HepG2 (cell line): ENCODE measurements at regions not wholly inside any gene's neighbourhood (a gene's known extent, or its start where the extent isn't known, plus 50 kb on each side); places are given as distances from the start of the nearest gene placed in this dataset.

Experiments
- CBX5 ChIP-seq: sonication (generic); formaldehyde crosslinking; IDR thresholded peaks from 2 replicates; pipeline ENCODE4 v1.4.0; 2020; ENCODE audit warnings: missing genetic modification reagents, borderline replicate concordance
- DNMT3B ChIP-seq: conservative IDR thresholded peaks from 2 replicates; pipeline ENCODE4 v1.6.1; 2016; ENCODE audit warnings: missing biosample characterization, control low read depth
- ETV5 ChIP-seq: IDR thresholded peaks from 2 replicates; pipeline ENCODE4 v1.6.1; 2018; ENCODE audit warnings: missing biosample characterization, missing genetic modification reagents, inconsistent platforms, borderline replicate concordance
- KLF16 ChIP-seq, 2 experiments: sonication (generic) in 1 of 2; formaldehyde crosslinking in 1 of 2; IDR thresholded peaks; 2 replicates each; pipeline versions ENCODE4 v1.6.1 to v1.8.0; 2016 to 2023; ENCODE audit warnings: missing genetic modification reagents in 2 of 2, missing compliant biosample characterization in 1 of 2
- MAFF ChIP-seq: IDR thresholded peaks from 2 replicates; pipeline ENCODE4 v1.6.1; 2011; ENCODE audit warnings: low read depth, low read length, improper control_type of control experiment
- MXI1 ChIP-seq: IDR thresholded peaks from 3 replicates; pipeline ENCODE4 v1.6.1; 2012; ENCODE audit warnings: low read depth, low read length, inconsistent platforms, borderline replicate concordance
- NR1H2 ChIP-seq: sonication (generic); formaldehyde crosslinking; IDR thresholded peaks from 2 replicates; pipeline ENCODE4 v1.8.1; 2022; ENCODE audit warnings: low read depth, missing genetic modification reagents, borderline replicate concordance
- RXRB ChIP-seq: IDR thresholded peaks from 2 replicates; pipeline ENCODE4 v1.6.1; 2016; ENCODE audit warnings: borderline replicate concordance, missing genetic modification reagents, missing compliant biosample characterization
- SKI ChIP-seq: fragments of 450-650 bp; IDR thresholded peaks from one replicate; pipeline ENCODE4 v1.6.1; 2018; ENCODE audit warnings: mild to moderate bottlenecking; ENCODE audit not compliant: partially characterized antibody
- SSRP1 ChIP-seq: IDR thresholded peaks from 2 replicates; pipeline ENCODE4 v1.6.1; 2016; ENCODE audit warnings: control low read depth
- U2AF1 ChIP-seq: fragments of 200-400 bp; formaldehyde crosslinking; optimal IDR thresholded peaks from 2 replicates; pipeline ENCODE3; 2017; ENCODE audit warnings: mild to moderate bottlenecking, low read depth, low read length
- ZEB1 ChIP-seq: IDR thresholded peaks from 2 replicates; pipeline ENCODE4 v1.6.1; 2012; ENCODE audit warnings: mild to moderate bottlenecking, low read depth, inconsistent platforms; ENCODE audit not compliant: insufficient replicate concordance
- ZFYVE20 ChIP-seq: sonication (generic); formaldehyde crosslinking; IDR thresholded peaks from 2 replicates; pipeline ENCODE4 v1.8.0; 2023; ENCODE audit warnings: low read depth, mild to moderate bottlenecking, moderate library complexity, missing genetic modification reagents, borderline replicate concordance
- ZNF251 ChIP-seq: sonication (generic); formaldehyde crosslinking; IDR thresholded peaks from 2 replicates; pipeline ENCODE4 v1.9.0; 2021; ENCODE audit warnings: mild to moderate bottlenecking, missing genetic modification reagents
- ZNF577 ChIP-seq: sonication (generic); formaldehyde crosslinking; IDR thresholded peaks from 2 replicates; pipeline ENCODE4 v1.4.0; 2020; ENCODE audit warnings: mild to moderate bottlenecking, low read depth, missing genetic modification reagents, borderline replicate concordance
- ZSCAN21 ChIP-seq: sonication (generic); formaldehyde crosslinking; IDR thresholded peaks from 2 replicates; pipeline ENCODE4 v1.8.0; 2022; ENCODE audit warnings: mild to moderate bottlenecking, missing genetic modification reagents, moderate library complexity, borderline replicate concordance
- TF ChIP-seq, protein P1 (sequence below): sonication (generic); formaldehyde crosslinking; IDR thresholded peaks from 2 replicates; pipeline ENCODE4 v1.4.0; 2020; ENCODE audit warnings: missing genetic modification reagents
- TF ChIP-seq, protein P2 (sequence below): IDR thresholded peaks from 2 replicates; pipeline ENCODE4 v1.6.1; 2016; ENCODE audit warnings: mild to moderate bottlenecking
- TF ChIP-seq, protein P3 (sequence below): sonication (generic); formaldehyde crosslinking; IDR thresholded peaks from 2 replicates; pipeline ENCODE4 v1.4.0; 2020; ENCODE audit warnings: missing genetic modification reagents

DNA sequence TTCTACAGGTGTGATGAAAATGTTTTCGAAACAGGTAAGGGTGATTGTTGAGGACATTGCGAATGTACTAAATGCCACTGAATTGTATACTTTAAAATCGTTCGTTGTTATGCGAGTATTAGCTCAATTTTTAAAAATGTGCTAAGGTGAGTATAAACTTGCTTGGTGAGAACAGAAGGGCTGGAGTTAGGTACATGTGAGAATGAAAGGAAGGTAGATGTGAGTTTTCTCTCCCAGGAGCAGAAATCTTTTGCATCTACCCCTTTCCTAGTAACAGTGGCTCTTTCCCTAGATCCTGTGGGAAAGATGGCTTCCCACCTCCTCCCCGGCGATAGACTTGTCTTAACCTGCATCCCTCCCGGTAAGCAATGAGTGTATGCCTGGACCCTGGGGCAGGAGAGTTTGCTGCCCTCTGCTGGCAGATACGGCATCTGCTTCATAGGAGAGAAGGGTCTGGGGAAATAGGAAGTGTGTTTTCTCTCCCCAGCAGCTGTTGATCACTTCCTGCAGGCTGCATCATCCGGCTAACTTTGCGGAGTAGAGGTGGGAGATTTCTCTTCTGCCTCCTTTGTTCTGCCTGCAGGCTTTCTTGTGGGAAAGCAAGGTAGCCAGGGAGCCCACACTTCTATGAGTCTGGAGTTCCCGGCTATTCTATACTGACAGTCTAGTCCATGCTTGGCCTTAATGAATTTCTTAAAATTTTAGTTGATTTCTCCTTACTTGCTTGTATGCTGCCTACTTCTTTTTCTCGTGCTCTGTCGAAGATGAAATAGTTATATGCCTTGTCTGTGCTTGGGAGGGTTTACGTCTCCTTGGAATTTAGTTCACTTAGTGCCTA, 373.3 kb upstream of the SEMA6A start (continued):
- TF ChIP-seq, protein P1, sequence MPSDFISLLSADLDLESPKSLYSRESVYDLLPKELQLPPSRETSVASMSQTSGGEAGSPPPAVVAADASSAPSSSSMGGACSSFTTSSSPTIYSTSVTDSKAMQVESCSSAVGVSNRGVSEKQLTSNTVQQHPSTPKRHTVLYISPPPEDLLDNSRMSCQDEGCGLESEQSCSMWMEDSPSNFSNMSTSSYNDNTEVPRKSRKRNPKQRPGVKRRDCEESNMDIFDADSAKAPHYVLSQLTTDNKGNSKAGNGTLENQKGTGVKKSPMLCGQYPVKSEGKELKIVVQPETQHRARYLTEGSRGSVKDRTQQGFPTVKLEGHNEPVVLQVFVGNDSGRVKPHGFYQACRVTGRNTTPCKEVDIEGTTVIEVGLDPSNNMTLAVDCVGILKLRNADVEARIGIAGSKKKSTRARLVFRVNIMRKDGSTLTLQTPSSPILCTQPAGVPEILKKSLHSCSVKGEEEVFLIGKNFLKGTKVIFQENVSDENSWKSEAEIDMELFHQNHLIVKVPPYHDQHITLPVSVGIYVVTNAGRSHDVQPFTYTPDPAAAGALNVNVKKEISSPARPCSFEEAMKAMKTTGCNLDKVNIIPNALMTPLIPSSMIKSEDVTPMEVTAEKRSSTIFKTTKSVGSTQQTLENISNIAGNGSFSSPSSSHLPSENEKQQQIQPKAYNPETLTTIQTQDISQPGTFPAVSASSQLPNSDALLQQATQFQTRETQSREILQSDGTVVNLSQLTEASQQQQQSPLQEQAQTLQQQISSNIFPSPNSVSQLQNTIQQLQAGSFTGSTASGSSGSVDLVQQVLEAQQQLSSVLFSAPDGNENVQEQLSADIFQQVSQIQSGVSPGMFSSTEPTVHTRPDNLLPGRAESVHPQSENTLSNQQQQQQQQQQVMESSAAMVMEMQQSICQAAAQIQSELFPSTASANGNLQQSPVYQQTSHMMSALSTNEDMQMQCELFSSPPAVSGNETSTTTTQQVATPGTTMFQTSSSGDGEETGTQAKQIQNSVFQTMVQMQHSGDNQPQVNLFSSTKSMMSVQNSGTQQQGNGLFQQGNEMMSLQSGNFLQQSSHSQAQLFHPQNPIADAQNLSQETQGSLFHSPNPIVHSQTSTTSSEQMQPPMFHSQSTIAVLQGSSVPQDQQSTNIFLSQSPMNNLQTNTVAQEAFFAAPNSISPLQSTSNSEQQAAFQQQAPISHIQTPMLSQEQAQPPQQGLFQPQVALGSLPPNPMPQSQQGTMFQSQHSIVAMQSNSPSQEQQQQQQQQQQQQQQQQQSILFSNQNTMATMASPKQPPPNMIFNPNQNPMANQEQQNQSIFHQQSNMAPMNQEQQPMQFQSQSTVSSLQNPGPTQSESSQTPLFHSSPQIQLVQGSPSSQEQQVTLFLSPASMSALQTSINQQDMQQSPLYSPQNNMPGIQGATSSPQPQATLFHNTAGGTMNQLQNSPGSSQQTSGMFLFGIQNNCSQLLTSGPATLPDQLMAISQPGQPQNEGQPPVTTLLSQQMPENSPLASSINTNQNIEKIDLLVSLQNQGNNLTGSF (CRISPR knock-in tag) = no peak
- no peak for TF ChIP-seq SKI
- TF ChIP-seq SSRP1 = no peak
- no peak for TF ChIP-seq MAFF
- TF ChIP-seq U2AF1 = no peak
- TF ChIP-seq ZEB1 = no peak
- TF ChIP-seq, protein P2, sequence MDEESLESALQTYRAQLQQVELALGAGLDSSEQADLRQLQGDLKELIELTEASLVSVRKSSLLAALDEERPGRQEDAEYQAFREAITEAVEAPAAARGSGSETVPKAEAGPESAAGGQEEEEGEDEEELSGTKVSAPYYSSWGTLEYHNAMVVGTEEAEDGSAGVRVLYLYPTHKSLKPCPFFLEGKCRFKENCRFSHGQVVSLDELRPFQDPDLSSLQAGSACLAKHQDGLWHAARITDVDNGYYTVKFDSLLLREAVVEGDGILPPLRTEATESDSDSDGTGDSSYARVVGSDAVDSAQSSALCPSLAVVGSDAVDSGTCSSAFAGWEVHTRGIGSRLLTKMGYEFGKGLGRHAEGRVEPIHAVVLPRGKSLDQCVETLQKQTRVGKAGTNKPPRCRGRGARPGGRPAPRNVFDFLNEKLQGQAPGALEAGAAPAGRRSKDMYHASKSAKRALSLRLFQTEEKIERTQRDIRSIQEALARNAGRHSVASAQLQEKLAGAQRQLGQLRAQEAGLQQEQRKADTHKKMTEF (CRISPR knock-in tag) = peak; percentile 50; the same call in 1 of the 2 replicates
- no peak for TF ChIP-seq MXI1
- TF ChIP-seq, protein P3, sequence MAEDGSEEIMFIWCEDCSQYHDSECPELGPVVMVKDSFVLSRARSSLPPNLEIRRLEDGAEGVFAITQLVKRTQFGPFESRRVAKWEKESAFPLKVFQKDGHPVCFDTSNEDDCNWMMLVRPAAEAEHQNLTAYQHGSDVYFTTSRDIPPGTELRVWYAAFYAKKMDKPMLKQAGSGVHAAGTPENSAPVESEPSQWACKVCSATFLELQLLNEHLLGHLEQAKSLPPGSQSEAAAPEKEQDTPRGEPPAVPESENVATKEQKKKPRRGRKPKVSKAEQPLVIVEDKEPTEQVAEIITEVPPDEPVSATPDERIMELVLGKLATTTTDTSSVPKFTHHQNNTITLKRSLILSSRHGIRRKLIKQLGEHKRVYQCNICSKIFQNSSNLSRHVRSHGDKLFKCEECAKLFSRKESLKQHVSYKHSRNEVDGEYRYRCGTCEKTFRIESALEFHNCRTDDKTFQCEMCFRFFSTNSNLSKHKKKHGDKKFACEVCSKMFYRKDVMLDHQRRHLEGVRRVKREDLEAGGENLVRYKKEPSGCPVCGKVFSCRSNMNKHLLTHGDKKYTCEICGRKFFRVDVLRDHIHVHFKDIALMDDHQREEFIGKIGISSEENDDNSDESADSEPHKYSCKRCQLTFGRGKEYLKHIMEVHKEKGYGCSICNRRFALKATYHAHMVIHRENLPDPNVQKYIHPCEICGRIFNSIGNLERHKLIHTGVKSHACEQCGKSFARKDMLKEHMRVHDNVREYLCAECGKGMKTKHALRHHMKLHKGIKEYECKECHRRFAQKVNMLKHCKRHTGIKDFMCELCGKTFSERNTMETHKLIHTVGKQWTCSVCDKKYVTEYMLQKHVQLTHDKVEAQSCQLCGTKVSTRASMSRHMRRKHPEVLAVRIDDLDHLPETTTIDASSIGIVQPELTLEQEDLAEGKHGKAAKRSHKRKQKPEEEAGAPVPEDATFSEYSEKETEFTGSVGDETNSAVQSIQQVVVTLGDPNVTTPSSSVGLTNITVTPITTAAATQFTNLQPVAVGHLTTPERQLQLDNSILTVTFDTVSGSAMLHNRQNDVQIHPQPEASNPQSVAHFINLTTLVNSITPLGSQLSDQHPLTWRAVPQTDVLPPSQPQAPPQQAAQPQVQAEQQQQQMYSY (CRISPR knock-in tag) = no peak
- no peak for TF ChIP-seq DNMT3B (CRISPR knock-in tag)
- no peak for TF ChIP-seq ZNF251
- TF ChIP-seq ZSCAN21 (CRISPR knock-in tag) = no peak
- TF ChIP-seq ETV5 (CRISPR knock-in tag) = peak; percentile 66; the same call in 1 of the 2 replicates
- peak; percentile 78; the same call in 1 of the 2 replicates for TF ChIP-seq CBX5 (CRISPR knock-in tag)
- TF ChIP-seq KLF16 (CRISPR knock-in tag; IDR thresholded peaks at IDR 0.05) = 0 out of 4 replicates have a peak, but pooled peaks of 1 of the 2 experiments have one; percentile 51
- peak; percentile 50; the same call in 1 of the 2 replicates for TF ChIP-seq RXRB
- no peak for TF ChIP-seq ZFYVE20
- TF ChIP-seq NR1H2 = no peak
- TF ChIP-seq ZNF577 (CRISPR knock-in tag) = no peak
